ENCODE measurements at regions not wholly inside any gene's neighbourhood (a gene's known extent, or its start where the extent isn't known, plus 50 kb on each side); places are given as distances from the start of the nearest gene placed in this dataset.

GRCh38 chr6:138714493-138714892 is 59.1 kb upstream of the CCDC28A start:
- no peaks in the 10 kb centered on the region for H3K4me1 ChIP-seq (ENCODE audit: low read depth, poor library complexity, severe bottlenecking)
- H4K20me1 ChIP-seq (ENCODE audit: insufficient read depth): no peaks in the 10 kb centered on the region
- no peak overlapping the region for H3K9ac ChIP-seq
- no peak overlapping the region for H3K27ac ChIP-seq
- no peak overlapping the region for H3K4me2 ChIP-seq
- no peaks in the 10 kb centered on the region for H3K79me2 ChIP-seq (ENCODE audit: insufficient read depth, low read depth)
- H3K27me3 ChIP-seq (ENCODE audit: insufficient read depth, low read depth): no peaks in the 10 kb centered on the region
- H3K36me3 ChIP-seq (ENCODE audit: insufficient read depth): no peaks in the 10 kb centered on the region
- no peak for TF ChIP-seq CTCF (conservative IDR thresholded peaks at IDR 0.05; ENCODE audit: low read depth, low read length)
- H3K4me3 ChIP-seq (IDR thresholded peaks at IDR 0.05; ENCODE audit: insufficient read depth, low read depth, low read length): no peak overlapping the region
- no peak overlapping the region for H2AFZ ChIP-seq (ENCODE audit: low read depth)

- no peak overlapping the region for H3K27ac ChIP-seq
- no peaks in the 10 kb centered on the region for H4K20me1 ChIP-seq (ENCODE audit: insufficient read depth)
- no peaks in the 10 kb centered on the region for H3K36me3 ChIP-seq (ENCODE audit: insufficient read depth)
- H3K4me2 ChIP-seq: no peak overlapping the region
- no peak overlapping the region for H3K9ac ChIP-seq
- no peaks in the 10 kb centered on the region for H3K27me3 ChIP-seq (ENCODE audit: insufficient read depth, low read depth)
- H3K4me3 ChIP-seq (IDR thresholded peaks at IDR 0.05; ENCODE audit: insufficient read depth, low read depth, low read length): no peak overlapping the region
- H3K79me2 ChIP-seq (ENCODE audit: insufficient read depth, low read depth): no peaks in the 10 kb centered on the region
- no peaks in the 10 kb centered on the region for H3K4me1 ChIP-seq (ENCODE audit: low read depth, poor library complexity, severe bottlenecking)
- H2AFZ ChIP-seq (ENCODE audit: low read depth): no peak overlapping the region
- no peak for TF ChIP-seq CTCF (conservative IDR thresholded peaks at IDR 0.05; ENCODE audit: low read depth, low read length)
Observed at GRCh38 chr6:138716013-138716412, 57.6 kb upstream of the CCDC28A start.

- TF ChIP-seq CTCF (conservative IDR thresholded peaks at IDR 0.05; ENCODE audit: low read depth, low read length): no peak
- no peak overlapping the region for H3K4me3 ChIP-seq (IDR thresholded peaks at IDR 0.05; ENCODE audit: insufficient read depth, low read depth, low read length)
Observed at GRCh38 chr6:138716971-138717665, 56.5 kb upstream of the CCDC28A start.

GRCh38 chr6:138719011-138719635 is 54.4 kb upstream of the CCDC28A start:
- H4K20me1 ChIP-seq (ENCODE audit: insufficient read depth): no peaks in the 10 kb centered on the region
- H3K79me2 ChIP-seq (ENCODE audit: insufficient read depth, low read depth): no peaks in the 10 kb centered on the region
- H2AFZ ChIP-seq (ENCODE audit: low read depth): no peak overlapping the region
- H3K4me3 ChIP-seq (IDR thresholded peaks at IDR 0.05; ENCODE audit: insufficient read depth, low read depth, low read length): no peak overlapping the region
- no peaks in the 10 kb centered on the region for H3K36me3 ChIP-seq (ENCODE audit: insufficient read depth)
- no peaks in the 10 kb centered on the region for H3K27me3 ChIP-seq (ENCODE audit: insufficient read depth, low read depth)
- peaks cover 6% of the 10 kb centered on the region for H3K4me1 ChIP-seq (ENCODE audit: low read depth, poor library complexity, severe bottlenecking)
- no peak for TF ChIP-seq CTCF (conservative IDR thresholded peaks at IDR 0.05; ENCODE audit: low read depth, low read length)
- H3K4me2 ChIP-seq: no peak overlapping the region
- H3K27ac ChIP-seq: no peak overlapping the region
- H3K9ac ChIP-seq: no peak overlapping the region

More at GRCh38 chr6:138716971-138717665, 56.5 kb upstream of the CCDC28A start:
- Histone ChIP-seq H4K20me1 (ENCODE audit: insufficient read depth) (no peaks in the 10 kb centered on the region), H3K79me2 (ENCODE audit: insufficient read depth, low read depth) (no peaks in the 10 kb centered on the region), H3K4me1 (ENCODE audit: low read depth, poor library complexity, severe bottlenecking) (no peaks in the 10 kb centered on the region), H3K9ac (no peak overlapping the region), H2AFZ (ENCODE audit: low read depth) (no peak overlapping the region), H3K4me2 (no peak overlapping the region), H3K27me3 (ENCODE audit: insufficient read depth, low read depth) (no peaks in the 10 kb centered on the region), H3K27ac (no peak overlapping the region), H3K36me3 (ENCODE audit: insufficient read depth) (no peaks in the 10 kb centered on the region)

Data from KMS-11 (cell line).